Calu3 (cell line): ENCODE measurements at regions not wholly inside any gene's neighbourhood (a gene's known extent, or its start where the extent isn't known, plus 50 kb on each side); places are given as distances from the start of the nearest gene placed in this dataset.

Source experiments
- BruUV-seq: library from RNA; stranded (reverse); fragments of 400-500 nt; replicated peaks from 2 replicates; lab custom pipeline; 2021; lab: Mats Ljungman, UMichigan
- CTCF ChIA-PET: fragments of 300-600 bp; sonication (Branson Sonifier 250); formaldehyde crosslinking; loops from one replicate; lab custom pipeline; 2022; ENCODE audit warnings: antibody characterized with exemption; lab: Charles Lee
- DNase-seq: peaks from one replicate; pipeline ENCODE4 v3.0.0; 2022
- H3K27ac Mint-ChIP-seq: one replicate; pipeline ENCODE4 v1.8.0; 2022; ENCODE audit warnings: mixed read lengths; ENCODE audit not compliant: unreplicated experiment
- H3K27me3 Mint-ChIP-seq: one replicate; pipeline ENCODE4 v1.8.0; 2022; ENCODE audit warnings: mixed read lengths; ENCODE audit not compliant: unreplicated experiment
- H3K36me3 Mint-ChIP-seq: one replicate; pipeline ENCODE4 v1.8.0; 2022; ENCODE audit warnings: mild to moderate bottlenecking, moderate library complexity, mixed read lengths; ENCODE audit not compliant: insufficient read depth, unreplicated experiment
- H3K4me1 Mint-ChIP-seq: one replicate; pipeline ENCODE4 v1.8.0; 2022; ENCODE audit warnings: mild to moderate bottlenecking, low read depth, mixed read lengths; ENCODE audit not compliant: unreplicated experiment
- H3K4me3 Mint-ChIP-seq: one replicate; pipeline ENCODE4 v1.8.0; 2022; ENCODE audit warnings: mild to moderate bottlenecking, low read depth, moderate library complexity, mixed read lengths; ENCODE audit not compliant: unreplicated experiment
- H3K9me3 Mint-ChIP-seq: one replicate; pipeline ENCODE4 v1.8.0; 2022; ENCODE audit warnings: low read depth, mixed read lengths; ENCODE audit not compliant: unreplicated experiment
- intact Hi-C: fragments of 100-400 bp; cut with micrococcal nuclease; formaldehyde crosslinking; loops from one replicate; pipeline ENCODE4 v1.10.0; 2022; ENCODE audit not compliant: unreplicated experiment
- TF ChIP-seq, protein P1 (sequence below): fragments of 200-600 bp; IDR thresholded peaks from one replicate; pipeline ENCODE4 v1.8.0; 2022; ENCODE audit warnings: antibody characterized with exemption; ENCODE audit not compliant: unreplicated experiment

DNA sequence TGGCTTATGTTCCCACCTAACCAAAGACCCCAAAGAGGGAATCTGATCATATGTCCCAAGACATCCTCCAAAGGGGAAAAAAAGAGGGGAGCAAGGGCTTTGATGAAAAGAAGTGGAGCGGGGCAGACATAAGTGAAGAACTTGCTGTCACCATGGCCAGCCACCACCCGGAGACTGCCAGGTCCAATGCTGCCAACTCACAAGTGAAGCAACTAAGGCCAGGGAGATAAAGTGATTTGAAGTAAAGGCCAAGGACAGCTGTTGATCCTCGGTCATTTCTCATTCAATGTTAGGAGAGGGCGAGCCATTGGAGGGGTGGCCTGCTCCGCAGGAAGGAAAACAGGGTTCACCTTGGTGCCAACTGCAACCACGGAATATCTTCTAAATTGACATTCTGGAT is 72.6 kb upstream of the C3orf80 start:
- DNase-seq, result no peak
- no TSS peak for BruUV-seq
- Mint-ChIP-seq H3K4me1 (no peaks in the 10 kb centered on the region), H3K36me3 (no peaks in the 10 kb centered on the region), H3K9me3 (no peaks in the 10 kb centered on the region), H3K4me3 (no peak overlapping the region), H3K27me3 (no peaks in the 10 kb centered on the region), H3K27ac (no peak overlapping the region)
- TF ChIP-seq, protein P1, sequence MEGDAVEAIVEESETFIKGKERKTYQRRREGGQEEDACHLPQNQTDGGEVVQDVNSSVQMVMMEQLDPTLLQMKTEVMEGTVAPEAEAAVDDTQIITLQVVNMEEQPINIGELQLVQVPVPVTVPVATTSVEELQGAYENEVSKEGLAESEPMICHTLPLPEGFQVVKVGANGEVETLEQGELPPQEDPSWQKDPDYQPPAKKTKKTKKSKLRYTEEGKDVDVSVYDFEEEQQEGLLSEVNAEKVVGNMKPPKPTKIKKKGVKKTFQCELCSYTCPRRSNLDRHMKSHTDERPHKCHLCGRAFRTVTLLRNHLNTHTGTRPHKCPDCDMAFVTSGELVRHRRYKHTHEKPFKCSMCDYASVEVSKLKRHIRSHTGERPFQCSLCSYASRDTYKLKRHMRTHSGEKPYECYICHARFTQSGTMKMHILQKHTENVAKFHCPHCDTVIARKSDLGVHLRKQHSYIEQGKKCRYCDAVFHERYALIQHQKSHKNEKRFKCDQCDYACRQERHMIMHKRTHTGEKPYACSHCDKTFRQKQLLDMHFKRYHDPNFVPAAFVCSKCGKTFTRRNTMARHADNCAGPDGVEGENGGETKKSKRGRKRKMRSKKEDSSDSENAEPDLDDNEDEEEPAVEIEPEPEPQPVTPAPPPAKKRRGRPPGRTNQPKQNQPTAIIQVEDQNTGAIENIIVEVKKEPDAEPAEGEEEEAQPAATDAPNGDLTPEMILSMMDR, result no peak
- intact Hi-C loops, result no loop called here
- CTCF ChIA-PET, result no interaction called here

DNA sequence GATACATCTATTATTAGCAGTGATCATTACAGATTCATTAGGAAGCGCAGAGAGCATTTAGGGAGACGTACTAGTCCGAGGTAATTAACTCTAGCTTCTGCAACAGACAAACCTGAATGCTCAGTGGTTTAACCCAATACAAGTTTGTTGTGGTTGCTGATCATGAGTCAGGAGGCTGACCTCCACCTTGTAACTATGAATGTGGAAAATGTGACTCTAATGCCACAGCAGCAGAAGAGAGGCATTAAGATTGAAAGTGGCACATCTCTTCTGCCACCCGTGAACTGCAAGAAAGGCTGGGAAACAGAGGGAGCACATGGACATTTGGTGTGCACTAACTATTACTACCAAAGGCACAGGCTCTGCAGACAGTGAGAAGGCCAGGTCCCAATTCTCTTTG is 71.2 kb upstream of the C3orf80 start:
- DNase-seq, result no peak
- Mint-ChIP-seq H3K27ac (no peak overlapping the region), H3K4me3 (no peak overlapping the region), H3K4me1 (no peaks in the 10 kb centered on the region), H3K36me3 (no peaks in the 10 kb centered on the region), H3K27me3 (no peaks in the 10 kb centered on the region), H3K9me3 (no peaks in the 10 kb centered on the region)
- BruUV-seq, result no TSS peak
- TF ChIP-seq, protein P1, result no peak
- intact Hi-C loops, result no loop called here
- CTCF ChIA-PET, result interaction anchor here (0.9 kb wide), 1 partner anchor 122 kb away, joined by 3 read pairs; no protein-coding TSS in a partner anchor

DNA sequence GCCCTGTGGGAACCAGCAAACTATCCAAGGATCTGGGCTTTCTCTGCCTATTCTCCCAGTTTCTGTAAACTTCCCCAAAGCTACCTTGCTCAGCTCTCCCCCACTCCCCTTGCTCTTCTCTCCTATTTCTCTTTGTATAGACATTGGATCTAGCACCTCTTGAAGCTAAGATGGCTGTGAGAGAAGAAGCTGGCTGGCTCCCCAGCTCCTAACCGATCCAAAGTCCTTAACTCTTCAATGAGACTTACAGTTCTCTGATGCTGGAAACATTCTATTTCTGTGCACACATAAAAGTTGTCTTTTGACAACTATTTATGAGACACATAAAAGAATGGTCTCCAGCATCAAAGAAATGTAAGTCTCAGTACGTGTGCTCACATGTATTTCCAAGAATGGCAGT is 70.6 kb upstream of the C3orf80 start:
- Mint-ChIP-seq H3K36me3 (no peaks in the 10 kb centered on the region), H3K27ac (no peak overlapping the region), H3K4me1 (no peaks in the 10 kb centered on the region), H3K9me3 (no peaks in the 10 kb centered on the region), H3K4me3 (no peak overlapping the region), H3K27me3 (no peaks in the 10 kb centered on the region)
- CTCF ChIA-PET, result interaction anchor here (0.9 kb wide), 1 partner anchor 123 kb away, joined by 3 read pairs; no protein-coding TSS in a partner anchor
- intact Hi-C loops, result no loop called here
- BruUV-seq, result no TSS peak
- TF ChIP-seq, protein P1, result no peak
- DNase-seq, result no peak

DNA sequence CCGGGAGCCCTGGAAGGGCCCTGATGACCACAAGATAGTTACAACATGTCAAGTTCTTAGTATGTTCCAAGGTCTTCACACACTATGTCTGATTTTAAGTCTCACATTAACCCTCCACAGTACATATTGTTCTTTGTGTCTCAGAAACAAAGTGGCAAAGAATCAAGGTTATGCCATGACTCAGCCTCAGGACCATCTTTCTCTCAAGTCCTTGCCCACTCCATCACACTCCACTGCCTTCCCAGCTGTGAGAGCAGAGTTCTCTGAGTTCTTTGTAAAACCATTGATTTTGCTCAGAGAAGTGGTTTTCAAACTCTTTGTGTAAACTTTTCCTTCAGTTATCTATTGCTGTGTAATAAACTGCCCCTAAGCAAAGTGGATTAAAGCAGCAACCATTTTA is 67.9 kb upstream of the C3orf80 start:
- CTCF ChIA-PET, result no interaction called here
- intact Hi-C loops, result no loop called here
- no peaks in the 10 kb centered on the region for H3K27me3 Mint-ChIP-seq
- no peaks in the 10 kb centered on the region for H3K9me3 Mint-ChIP-seq
- TF ChIP-seq, protein P1, result no peak
- H3K27ac Mint-ChIP-seq, result no peak overlapping the region
- no peaks in the 10 kb centered on the region for H3K36me3 Mint-ChIP-seq
- peaks cover 7% of the 10 kb centered on the region for H3K4me1 Mint-ChIP-seq
- BruUV-seq, result no TSS peak
- DNase-seq, result no peak
- no peak overlapping the region for H3K4me3 Mint-ChIP-seq
